Astrocyte (in vitro differentiated cells and primary cell): ENCODE measurements at regions not wholly inside any gene's neighbourhood (a gene's known extent, or its start where the extent isn't known, plus 50 kb on each side); places are given as distances from the start of the nearest gene placed in this dataset.

ENCODE experiments used
- DNase-seq: peaks from one replicate; pipeline ENCODE4 v3.0.0-alpha.2; 2010; ENCODE audit warnings: low read depth
- FAIRE-seq: peaks from 2 replicates; lab custom pipeline; 2011; peaks lifted over from hg19 to GRCh38; lab: Jason Lieb, UNC
- H2AFZ ChIP-seq: 2 replicates; pipeline ENCODE4 v1.6.0; 2012; ENCODE audit warnings: low read depth, low read length, inconsistent platforms
- H3K27ac ChIP-seq: 2 replicates; pipeline ENCODE4 v1.5.1; 2011; ENCODE audit warnings: low read depth, low read length, inconsistent platforms
- H3K27me3 ChIP-seq: 2 replicates; pipeline ENCODE4 v1.6.0; 2011; ENCODE audit warnings: low read length, inconsistent platforms; ENCODE audit not compliant: insufficient read depth
- H3K36me3 ChIP-seq: 2 replicates; pipeline ENCODE4 v1.5.1; 2011; ENCODE audit warnings: low read length, inconsistent platforms; ENCODE audit not compliant: insufficient read depth
- H3K4me1 ChIP-seq: 2 replicates; pipeline ENCODE4 v1.5.1; 2011; ENCODE audit warnings: low read length, inconsistent platforms; ENCODE audit not compliant: insufficient read depth
- H3K4me2 ChIP-seq: 2 replicates; pipeline ENCODE4 v1.6.0; 2012; ENCODE audit warnings: low read length, inconsistent platforms
- H3K4me3 ChIP-seq: 2 replicates; pipeline ENCODE4 v1.5.1; 2011; ENCODE audit warnings: low read depth, mild to moderate bottlenecking, low read length, inconsistent platforms; ENCODE audit not compliant: insufficient read depth
- H3K79me2 ChIP-seq: 2 replicates; pipeline ENCODE4 v1.6.0; 2012; ENCODE audit warnings: mild to moderate bottlenecking, low read length, inconsistent platforms; ENCODE audit not compliant: insufficient read depth
- H3K9ac ChIP-seq: 2 replicates; pipeline ENCODE4 v1.6.0; 2012; ENCODE audit warnings: mild to moderate bottlenecking, low read length, inconsistent platforms
- H3K9me3 ChIP-seq: 2 replicates; pipeline ENCODE4 v1.5.1; 2012; ENCODE audit warnings: low read depth, mild to moderate bottlenecking, low read length, inconsistent platforms; ENCODE audit not compliant: insufficient read depth
- H4K20me1 ChIP-seq: 2 replicates; pipeline ENCODE4 v1.6.0; 2012; ENCODE audit warnings: low read length, inconsistent platforms; ENCODE audit not compliant: insufficient read depth
- H3K27ac Mint-ChIP-seq: one replicate; pipeline ENCODE4 v1.8.0; 2021; ENCODE audit warnings: mild to moderate bottlenecking, mixed read lengths; ENCODE audit not compliant: unreplicated experiment
- H3K27me3 Mint-ChIP-seq: one replicate; pipeline ENCODE4 v1.8.0; 2021; ENCODE audit warnings: low read depth, mixed read lengths; ENCODE audit not compliant: unreplicated experiment
- H3K36me3 Mint-ChIP-seq: one replicate; pipeline ENCODE4 v1.8.0; 2021; ENCODE audit warnings: low read depth, mixed read lengths; ENCODE audit not compliant: unreplicated experiment
- H3K4me1 Mint-ChIP-seq: one replicate; pipeline ENCODE4 v1.8.0; 2021; ENCODE audit warnings: low read depth, mixed read lengths; ENCODE audit not compliant: unreplicated experiment
- H3K4me3 Mint-ChIP-seq: one replicate; pipeline ENCODE4 v1.8.0; 2021; ENCODE audit warnings: mild to moderate bottlenecking, moderate library complexity, mixed read lengths; ENCODE audit not compliant: unreplicated experiment
- H3K9me3 Mint-ChIP-seq: one replicate; pipeline ENCODE4 v1.8.0; 2021; ENCODE audit warnings: mild to moderate bottlenecking, mixed read lengths; ENCODE audit not compliant: unreplicated experiment
- CTCF ChIP-seq: IDR thresholded peaks from 2 replicates; pipeline ENCODE4 v1.5.1; 2011; ENCODE audit warnings: low read depth, mild to moderate bottlenecking, inconsistent platforms, low read length, moderate library complexity; ENCODE audit not compliant: insufficient read depth
- EZH2 ChIP-seq: IDR thresholded peaks from 2 replicates; pipeline ENCODE4 v1.6.1; 2012; ENCODE audit warnings: mild to moderate bottlenecking, low read length, inconsistent platforms; ENCODE audit not compliant: insufficient read depth

- Histone ChIP-seq H2AFZ (no peak overlapping the region), H3K27ac (no peak overlapping the region), H3K36me3 (no peaks in the 10 kb centered on the region), H3K4me3 (no peak overlapping the region), H3K9ac (no peak overlapping the region), H3K79me2 (no peaks in the 10 kb centered on the region), H3K4me2 (no peak overlapping the region), H3K9me3 (peaks cover 5% of the 10 kb centered on the region), H3K27me3 (no peaks in the 10 kb centered on the region), H4K20me1 (no peaks in the 10 kb centered on the region), H3K4me1 (no peaks in the 10 kb centered on the region)
- no peak for TF ChIP-seq EZH2
- TF ChIP-seq CTCF, result no peak
- Mint-ChIP-seq H3K36me3 (no peaks in the 10 kb centered on the region), H3K4me1 (no peaks in the 10 kb centered on the region), H3K27me3 (no peaks in the 10 kb centered on the region), H3K4me3 (no peak overlapping the region), H3K27ac (no peak overlapping the region), H3K9me3 (peaks cover 4% of the 10 kb centered on the region)
- no peak for FAIRE-seq
- DNase-seq, result no peak
These were observed 567.2 kb downstream of the MBD2 start for GRCh38 chr18:53657257-53657656.

- no peaks in the 10 kb centered on the region for H3K27me3 ChIP-seq
- Mint-ChIP-seq H3K9me3 (no peaks in the 10 kb centered on the region), H3K27ac (no peak overlapping the region), H3K4me1 (no peaks in the 10 kb centered on the region), H3K4me3 (no peak overlapping the region), H3K27me3 (no peaks in the 10 kb centered on the region), H3K36me3 (no peaks in the 10 kb centered on the region)
- no peaks in the 10 kb centered on the region for H3K4me1 ChIP-seq
- no peaks in the 10 kb centered on the region for H4K20me1 ChIP-seq
- DNase-seq (no peak), FAIRE-seq (no peak)
- no peak overlapping the region for H3K27ac ChIP-seq
- no peaks in the 10 kb centered on the region for H3K36me3 ChIP-seq
- H2AFZ ChIP-seq, result no peak overlapping the region
- H3K9me3 ChIP-seq, result no peaks in the 10 kb centered on the region
- no peaks in the 10 kb centered on the region for H3K79me2 ChIP-seq
- H3K4me3 ChIP-seq, result no peak overlapping the region
- no peak overlapping the region for H3K9ac ChIP-seq
- no peak overlapping the region for H3K4me2 ChIP-seq
- TF ChIP-seq EZH2 (no peak), CTCF (no peak)
These were observed 574.8 kb downstream of the MBD2 start for GRCh38 chr18:53649621-53650020.

- H3K4me1 ChIP-seq, result no peaks in the 10 kb centered on the region
- H3K27ac ChIP-seq, result no peak overlapping the region
- H3K36me3 ChIP-seq, result no peaks in the 10 kb centered on the region
- H4K20me1 ChIP-seq, result no peaks in the 10 kb centered on the region
- no peaks in the 10 kb centered on the region for H3K9me3 ChIP-seq
- no peak overlapping the region for H3K4me2 ChIP-seq
- H3K4me1 Mint-ChIP-seq, result no peaks in the 10 kb centered on the region
- no peaks in the 10 kb centered on the region for H3K36me3 Mint-ChIP-seq
- no peak overlapping the region for H3K4me3 ChIP-seq
- no peak for FAIRE-seq
- TF ChIP-seq EZH2 (no peak), CTCF (no peak)
- no peak overlapping the region for H2AFZ ChIP-seq
- no peaks in the 10 kb centered on the region for H3K79me2 ChIP-seq
- H3K9ac ChIP-seq, result no peak overlapping the region
- no peaks in the 10 kb centered on the region for H3K27me3 ChIP-seq
- H3K27me3 Mint-ChIP-seq, result no peaks in the 10 kb centered on the region
- no peak overlapping the region for H3K27ac Mint-ChIP-seq
- no peak for DNase-seq
- H3K4me3 Mint-ChIP-seq, result no peak overlapping the region
- H3K9me3 Mint-ChIP-seq, result no peaks in the 10 kb centered on the region
These were observed 579.5 kb downstream of the MBD2 start for GRCh38 chr18:53644799-53645471.
